Stimulated activated naive B cell treated with anti-CD40 and anti-IgM and Interleukin-4, amounts not matched to agents 10 μg/mL and 1 μg/mL and 100 μg/mL, for 72 hours (primary cell): ENCODE measurements at regions not wholly inside any gene's neighbourhood (a gene's known extent, or its start where the extent isn't known, plus 50 kb on each side); places are given as distances from the start of the nearest gene placed in this dataset.

Source experiments
- ATAC-seq, 2 donors: fragments of 150-1000 bp; cut with Tn5 transposase; replicated peaks; 2 replicates each; pipeline ENCODE4 v1.10.0; 2021; ENCODE audit warnings: moderate library complexity in 1 of 2
- DNase-seq: peaks from one replicate; pipeline ENCODE4 v3.0.0; 2021
- H3K27ac Mint-ChIP-seq: one replicate; pipeline ENCODE4 v1.8.0; 2022; ENCODE audit warnings: mild to moderate bottlenecking, mixed read lengths
- H3K27me3 Mint-ChIP-seq, 2 donors: one replicate each; pipeline ENCODE4 v1.8.0; 2022; ENCODE audit warnings: mixed read lengths in 2 of 2
- H3K36me3 Mint-ChIP-seq, 2 donors: one replicate each; pipeline ENCODE4 v1.8.0; 2022; ENCODE audit warnings: mixed read lengths in 2 of 2, mild to moderate bottlenecking in 1 of 2
- H3K4me1 Mint-ChIP-seq, 2 donors: one replicate each; pipeline ENCODE4 v1.8.0; 2022; ENCODE audit warnings: mixed read lengths in 2 of 2, mild to moderate bottlenecking in 1 of 2
- H3K4me3 Mint-ChIP-seq, 2 donors: one replicate each; pipeline ENCODE4 v1.8.0; 2022; ENCODE audit warnings: mild to moderate bottlenecking in 2 of 2, mixed read lengths in 2 of 2, moderate library complexity in 1 of 2
- H3K9me3 Mint-ChIP-seq, 2 donors: one replicate each; pipeline ENCODE4 v1.8.0; 2022; ENCODE audit warnings: mixed read lengths in 2 of 2, mild to moderate bottlenecking in 1 of 2

DNA sequence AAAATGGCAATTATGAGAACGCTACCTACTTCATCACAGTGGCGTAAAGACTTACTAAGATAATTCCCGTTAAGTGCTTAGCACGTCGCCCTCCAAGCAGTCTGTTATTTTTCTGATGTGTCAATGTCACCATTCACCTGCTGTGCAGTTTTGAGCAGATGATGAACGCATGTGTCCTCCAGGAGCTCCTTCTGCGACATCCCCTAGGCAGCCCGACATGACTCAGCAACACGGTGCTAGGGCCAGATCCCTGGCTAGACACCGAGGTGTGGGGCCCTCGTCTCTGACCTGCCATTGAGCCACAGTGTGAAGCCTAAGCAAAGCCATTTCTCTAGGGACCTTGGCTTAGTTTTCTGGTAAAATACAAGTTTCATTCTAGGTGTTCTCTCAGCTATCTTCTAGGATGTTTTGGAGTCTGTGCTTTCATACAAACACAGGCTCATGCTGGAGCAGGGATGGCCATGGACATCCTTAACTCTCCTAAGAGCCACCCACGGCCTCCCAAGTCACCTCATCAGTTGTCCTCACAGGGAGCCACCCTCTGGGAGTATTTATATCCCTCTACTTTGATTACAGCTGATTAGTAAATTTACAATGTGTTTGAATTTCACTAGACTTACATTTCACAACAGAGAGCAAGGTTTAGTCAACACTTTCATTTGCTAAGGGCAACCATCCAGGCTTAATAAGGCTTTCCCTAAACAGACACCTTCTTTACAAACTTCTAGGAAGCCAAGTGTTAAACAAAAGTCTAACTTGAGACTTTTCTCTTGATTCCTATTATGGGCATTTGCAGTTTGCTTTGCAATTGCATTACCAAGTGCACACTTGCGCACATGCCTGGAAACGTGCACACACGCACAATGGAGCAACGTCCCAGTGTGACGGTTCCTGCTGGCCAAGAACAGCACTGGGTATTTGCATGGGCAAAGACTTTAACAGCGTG lies 376.8 kb upstream of the ID2 start:
- H3K27me3 Mint-ChIP-seq, result peaks cover 65 to 81% of the 10 kb centered on the region in 2 donors
- no peak overlapping the region for H3K4me3 Mint-ChIP-seq
- H3K4me1 Mint-ChIP-seq, result peaks cover 34 to 54% of the 10 kb centered on the region in 2 donors
- H3K27ac Mint-ChIP-seq, result no peak overlapping the region
- DNase-seq (no peak), ATAC-seq (no peak)
- H3K36me3 Mint-ChIP-seq, result peaks cover 10 to 21% of the 10 kb centered on the region in 2 donors
- peaks cover 11 to 17% of the 10 kb centered on the region in 2 donors for H3K9me3 Mint-ChIP-seq

DNA sequence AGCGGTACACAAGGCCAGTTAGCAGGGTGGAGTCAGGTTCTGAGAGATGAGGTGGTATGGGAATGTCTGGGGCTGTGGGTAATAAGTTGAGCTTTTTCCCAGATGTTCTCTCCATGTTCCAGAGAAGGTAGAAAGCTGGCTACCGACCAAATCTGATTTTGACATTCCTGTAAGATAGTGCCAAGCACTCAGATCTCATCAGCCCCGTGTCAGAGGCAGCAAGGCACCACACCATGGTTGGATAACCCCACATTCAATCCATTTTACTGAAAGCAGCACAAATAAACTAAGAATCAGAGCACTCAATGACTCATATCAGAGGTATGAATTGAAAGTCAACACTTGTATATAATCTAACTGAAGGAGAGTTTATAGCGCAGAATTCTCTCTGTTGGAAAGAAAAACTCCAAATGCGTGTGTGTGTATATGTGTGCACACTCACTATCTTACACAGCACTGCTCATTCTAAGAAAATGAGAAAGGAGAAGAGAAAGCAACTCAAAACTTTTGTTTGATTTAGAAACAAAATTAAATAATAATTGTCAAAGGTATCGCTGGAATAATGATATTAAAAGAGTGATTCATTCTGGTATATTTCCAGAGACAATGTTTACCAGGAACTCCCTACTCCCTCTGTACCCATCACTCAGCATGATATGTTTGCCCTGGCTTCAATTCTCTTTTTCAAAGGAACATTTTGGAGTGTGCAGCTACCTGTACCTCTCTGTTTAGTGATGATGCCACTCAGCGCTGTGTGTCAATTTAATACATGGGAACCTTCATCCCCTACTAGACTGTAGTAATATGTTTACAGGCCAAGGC lies 375.1 kb upstream of the ID2 start:
- H3K4me1 Mint-ChIP-seq, result peaks cover 42 to 59% of the 10 kb centered on the region in 2 donors
- no peak overlapping the region for H3K27ac Mint-ChIP-seq
- H3K4me3 Mint-ChIP-seq, result no peak overlapping the region
- ATAC-seq (no peak), DNase-seq (no peak)
- H3K9me3 Mint-ChIP-seq, result peaks cover 7 to 11% of the 10 kb centered on the region in 2 donors
- peaks cover 72 to 81% of the 10 kb centered on the region in 2 donors for H3K27me3 Mint-ChIP-seq
- H3K36me3 Mint-ChIP-seq, result peaks cover 7 to 13% of the 10 kb centered on the region in 2 donors

DNA sequence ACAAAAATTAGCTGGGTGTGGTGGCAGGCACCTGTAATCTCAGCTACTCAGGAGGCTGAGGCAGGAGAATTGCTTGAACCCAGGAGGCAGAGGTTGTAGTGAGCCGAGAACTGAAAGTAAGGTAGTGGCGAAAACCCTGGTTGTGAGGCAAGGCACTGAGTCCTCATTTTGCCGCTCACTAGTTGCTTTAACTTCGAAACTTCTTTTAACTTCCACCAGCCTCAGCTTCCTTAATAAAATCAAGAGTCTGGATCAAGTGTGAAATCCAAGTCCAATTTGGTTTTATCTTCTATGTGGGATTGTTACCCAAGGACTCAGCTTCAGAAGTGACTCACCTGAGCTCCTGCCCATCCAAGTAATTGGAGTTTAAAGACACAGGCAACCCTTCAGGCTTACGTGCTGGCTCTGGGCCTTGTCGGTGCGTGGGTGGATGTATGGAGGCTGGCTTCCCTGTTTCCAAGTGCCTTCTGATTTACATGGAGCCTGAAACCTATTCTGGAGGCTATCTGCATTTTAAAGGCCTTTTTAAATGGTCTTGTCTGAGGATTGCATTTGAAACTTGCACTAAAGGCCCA lies 374.2 kb upstream of the ID2 start:
- H3K27ac Mint-ChIP-seq, result peak overlapping the region; percentile 42
- ATAC-seq (no peak), DNase-seq (no peak)
- H3K4me1 Mint-ChIP-seq, result peaks cover 45 to 59% of the 10 kb centered on the region in 2 donors
- H3K27me3 Mint-ChIP-seq, result peaks cover 81 to 87% of the 10 kb centered on the region in 2 donors
- peaks cover 10% of the 10 kb centered on the region in 2 donors for H3K36me3 Mint-ChIP-seq
- no peak overlapping the region for H3K4me3 Mint-ChIP-seq
- H3K9me3 Mint-ChIP-seq, result peaks cover 7% of the 10 kb centered on the region in 2 donors

DNA sequence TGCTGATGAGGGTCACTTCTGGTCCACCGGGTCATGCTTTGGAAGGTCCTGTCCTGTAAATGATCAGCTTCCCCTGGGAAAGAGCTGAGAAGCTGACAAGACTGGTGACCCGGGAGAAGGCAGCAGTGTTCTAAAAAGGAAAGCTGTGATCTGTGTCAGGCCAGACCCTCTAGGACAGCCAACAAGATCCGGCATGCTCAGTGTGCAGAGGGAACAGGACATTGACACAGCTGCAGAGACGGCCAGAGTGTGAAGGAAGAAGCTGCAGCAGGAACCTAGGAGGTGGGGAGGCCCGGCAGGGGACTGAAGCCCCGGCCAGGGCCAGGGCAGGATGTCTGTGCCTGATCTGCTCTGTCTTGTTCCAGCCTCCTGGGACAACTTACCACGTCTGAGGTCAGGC lies 372.7 kb upstream of the ID2 start:
- no peak overlapping the region for H3K27ac Mint-ChIP-seq
- H3K27me3 Mint-ChIP-seq, result peaks cover 83 to 90% of the 10 kb centered on the region in 2 donors
- H3K4me1 Mint-ChIP-seq, result peaks cover 45 to 59% of the 10 kb centered on the region in 2 donors
- no peak overlapping the region for H3K4me3 Mint-ChIP-seq
- no peak for DNase-seq
- ATAC-seq, result no peak
- peaks cover 0 to 5% of the 10 kb centered on the region in 2 donors for H3K36me3 Mint-ChIP-seq
- no peaks in the 10 kb centered on the region for H3K9me3 Mint-ChIP-seq

DNA sequence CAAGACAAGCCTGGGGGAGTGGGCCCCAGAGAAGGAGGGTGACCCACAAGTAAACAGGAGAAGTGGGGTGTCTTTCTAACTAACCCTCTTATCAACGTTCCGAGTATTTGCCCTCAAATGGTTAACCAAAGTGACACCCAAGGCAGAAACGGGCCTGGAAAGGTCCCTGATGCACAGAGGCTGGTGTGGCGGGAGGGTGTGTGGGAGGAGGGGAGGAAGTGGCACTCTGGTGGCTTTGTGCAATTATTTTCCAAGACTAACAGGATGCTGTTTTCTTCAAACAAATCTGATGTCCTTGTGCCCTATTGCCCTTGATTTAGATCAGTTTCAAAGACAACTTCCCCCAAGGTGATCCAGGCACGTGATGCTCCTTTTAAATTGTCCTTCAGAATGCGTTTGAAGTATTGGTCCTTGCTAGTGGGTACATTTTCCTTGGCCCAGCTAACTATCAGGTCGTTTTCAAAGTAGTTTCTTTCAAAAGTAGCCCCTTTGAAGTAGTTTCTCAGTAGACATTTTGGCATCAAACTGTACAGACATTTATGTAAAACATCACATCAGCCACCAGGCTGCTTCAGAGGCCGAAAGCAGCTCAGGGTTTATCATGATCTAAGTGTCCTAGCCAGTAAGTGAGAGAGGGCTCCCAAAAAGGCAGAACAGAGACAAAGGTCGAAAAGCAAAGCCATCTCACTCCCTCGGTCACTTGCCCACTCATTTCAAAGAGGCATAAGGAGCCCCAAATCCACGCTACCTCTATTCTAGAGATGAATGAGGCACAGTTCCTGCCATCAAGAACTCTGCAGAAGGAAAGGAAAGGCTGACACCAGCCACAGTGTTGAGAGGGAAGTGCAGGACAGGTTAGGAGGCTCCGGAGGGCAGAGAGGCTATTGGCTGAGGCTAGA lies 371.1 kb upstream of the ID2 start:
- H3K4me3 Mint-ChIP-seq, result no peak overlapping the region
- H3K4me1 Mint-ChIP-seq, result peaks cover 42 to 58% of the 10 kb centered on the region in 2 donors
- DNase-seq (peak; percentile 26), ATAC-seq (peak; percentile 39 to 43)
- H3K36me3 Mint-ChIP-seq, result peaks cover 0 to 5% of the 10 kb centered on the region in 2 donors
- H3K9me3 Mint-ChIP-seq, result no peaks in the 10 kb centered on the region
- no peak overlapping the region for H3K27ac Mint-ChIP-seq
- peaks cover 86 to 91% of the 10 kb centered on the region in 2 donors for H3K27me3 Mint-ChIP-seq

DNA sequence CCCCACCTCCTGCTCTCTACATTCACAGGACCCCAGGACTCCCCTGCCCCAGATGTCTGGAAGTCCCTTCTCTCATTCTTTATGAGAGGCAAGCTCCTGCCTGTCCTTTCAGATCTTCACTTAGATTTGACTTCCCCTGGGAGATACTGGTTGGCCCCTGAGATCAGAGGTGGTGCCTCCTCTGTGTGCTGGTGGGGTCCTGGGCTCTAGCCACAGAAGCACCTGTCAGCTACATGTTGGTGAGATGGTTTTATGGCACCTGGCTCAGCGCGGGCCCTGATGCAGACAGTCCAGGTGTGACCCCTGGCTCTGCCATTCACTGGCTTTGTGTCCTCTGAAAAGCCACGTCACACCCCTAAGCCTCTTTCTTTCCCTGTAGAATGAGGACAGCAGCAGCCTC lies 369.6 kb upstream of the ID2 start:
- H3K9me3 Mint-ChIP-seq, result peaks cover 0 to 2% of the 10 kb centered on the region in 2 donors
- no peak for ATAC-seq

DNA sequence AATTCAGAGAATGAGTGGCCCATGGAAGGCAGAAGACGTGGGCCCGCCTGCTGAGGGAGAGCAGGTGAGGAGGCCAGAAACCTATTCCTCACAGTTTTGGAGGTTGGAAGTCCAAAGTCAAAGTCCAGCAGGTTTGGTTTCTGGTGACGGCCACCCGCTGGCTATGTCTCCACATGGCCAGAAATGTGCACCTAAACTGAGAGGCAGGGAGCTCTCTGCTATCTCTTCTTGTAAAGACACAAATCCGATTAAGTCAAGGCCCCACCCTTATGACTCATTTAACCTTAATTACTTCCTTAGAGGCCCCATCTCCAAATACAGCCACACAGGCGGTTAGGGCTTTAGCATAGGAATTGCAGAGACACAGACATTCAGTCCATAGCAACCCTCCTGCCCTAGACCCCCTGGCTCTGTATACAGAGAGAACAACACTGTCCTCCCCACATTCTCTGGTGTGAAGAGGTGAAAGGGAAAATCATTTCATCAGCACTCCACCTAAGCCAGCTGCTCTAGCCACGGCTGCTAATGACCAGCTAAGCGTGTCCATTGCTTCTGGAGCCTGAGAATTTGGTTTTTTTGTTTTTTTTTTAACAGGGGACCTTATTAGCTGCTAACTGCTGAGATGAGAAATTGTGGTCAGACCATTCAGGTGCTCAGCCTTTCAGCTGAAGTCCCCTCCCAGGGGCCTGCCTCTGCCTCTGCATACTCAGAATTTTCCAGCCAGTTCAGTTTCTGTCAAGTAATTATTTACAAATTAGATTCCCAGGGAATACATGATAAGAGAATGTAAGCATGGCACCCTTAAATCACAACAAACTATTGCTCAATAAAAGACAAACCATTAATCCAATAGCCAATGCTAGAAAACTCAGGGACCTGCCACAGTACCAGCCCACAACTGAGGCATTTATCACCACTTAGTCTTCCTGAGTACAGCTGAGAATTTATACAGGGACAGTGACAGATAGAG lies 368.7 kb upstream of the ID2 start:
- Mint-ChIP-seq H3K27ac (peak overlapping the region; percentile 79), H3K4me1 (peaks cover 37 to 58% of the 10 kb centered on the region in 2 donors), H3K9me3 (peaks cover 0 to 2% of the 10 kb centered on the region in 2 donors), H3K4me3 (peak overlapping the region in 1 of 2 donors; percentile 48), H3K27me3 (peaks cover 87 to 91% of the 10 kb centered on the region in 2 donors), H3K36me3 (peaks cover 0 to 7% of the 10 kb centered on the region in 2 donors)
- ATAC-seq (peak; percentile 83 to 86), DNase-seq (peak; percentile 41)

More for the DNA sequence above, 369.6 kb upstream of the ID2 start:
- Mint-ChIP-seq H3K4me3 (no peak overlapping the region), H3K27ac (no peak overlapping the region), H3K36me3 (peaks cover 0 to 7% of the 10 kb centered on the region in 2 donors), H3K27me3 (peaks cover 83 to 88% of the 10 kb centered on the region in 2 donors), H3K4me1 (peaks cover 37 to 58% of the 10 kb centered on the region in 2 donors)
- no peak for DNase-seq

DNA sequence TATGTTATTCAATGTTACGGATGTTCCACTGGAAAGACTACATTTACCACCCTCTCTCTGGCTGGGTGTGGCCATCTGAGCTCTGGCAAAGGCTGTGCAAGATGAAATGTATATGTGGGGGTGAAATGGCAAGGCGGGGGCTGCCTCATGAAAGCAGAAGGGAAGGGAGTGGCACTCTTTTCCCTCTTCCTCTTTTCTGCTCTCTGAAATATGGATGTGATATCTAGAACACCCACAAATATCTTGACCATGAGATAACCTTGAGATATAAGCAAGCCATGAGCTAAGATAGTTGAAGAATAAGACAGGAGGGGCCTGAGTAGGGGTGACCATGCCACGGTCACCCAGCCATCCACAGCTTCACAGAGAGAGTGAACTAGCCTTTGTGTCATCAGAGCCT lies 367.8 kb upstream of the ID2 start:
- peak; percentile 9 to 31 for ATAC-seq
- Mint-ChIP-seq H3K4me3 (peak overlapping the region in 1 of 2 donors; percentile 20), H3K27ac (no peak overlapping the region), H3K9me3 (peaks cover 0 to 2% of the 10 kb centered on the region in 2 donors), H3K4me1 (peaks cover 36 to 50% of the 10 kb centered on the region in 2 donors), H3K36me3 (peaks cover 0 to 7% of the 10 kb centered on the region in 2 donors), H3K27me3 (peaks cover 80 to 90% of the 10 kb centered on the region in 2 donors)
- no peak for DNase-seq

DNA sequence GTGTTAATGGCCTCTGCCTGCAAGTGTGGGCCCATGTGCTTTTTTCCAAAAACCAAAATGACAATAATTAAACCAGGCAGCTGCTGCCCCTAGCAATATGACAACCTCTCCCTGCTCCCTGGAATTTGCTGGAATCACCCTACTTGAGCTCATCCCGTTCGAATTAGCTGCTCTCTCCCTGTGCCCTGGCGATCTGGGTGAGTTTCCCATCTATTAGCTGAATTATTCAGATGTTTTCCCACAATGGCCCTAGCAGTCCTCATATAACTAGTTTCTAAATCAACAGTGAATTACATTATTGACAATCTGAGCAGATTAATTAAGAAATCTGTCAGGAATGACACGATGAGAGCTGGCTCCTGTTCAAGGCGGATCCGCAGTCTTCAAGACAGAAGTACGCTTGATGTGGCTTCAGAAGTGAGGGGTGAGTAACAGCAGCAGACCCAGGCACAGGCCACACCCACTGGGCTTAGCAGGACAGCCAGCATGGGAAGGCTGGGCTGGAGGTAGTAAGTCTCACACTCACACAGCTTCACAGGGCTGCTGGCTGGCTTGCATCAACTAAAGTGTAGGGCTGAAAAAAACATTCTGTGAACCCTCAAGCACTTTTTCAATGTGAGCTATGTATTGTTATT lies 366.2 kb upstream of the ID2 start:
- peaks cover 0 to 2% of the 10 kb centered on the region in 2 donors for H3K9me3 Mint-ChIP-seq
- peaks cover 30 to 40% of the 10 kb centered on the region in 2 donors for H3K4me1 Mint-ChIP-seq
- DNase-seq (no peak), ATAC-seq (no peak)
- peaks cover 0 to 8% of the 10 kb centered on the region in 2 donors for H3K36me3 Mint-ChIP-seq
- H3K4me3 Mint-ChIP-seq, result no peak overlapping the region
- H3K27ac Mint-ChIP-seq, result no peak overlapping the region
- H3K27me3 Mint-ChIP-seq, result peaks cover 75 to 90% of the 10 kb centered on the region in 2 donors

DNA sequence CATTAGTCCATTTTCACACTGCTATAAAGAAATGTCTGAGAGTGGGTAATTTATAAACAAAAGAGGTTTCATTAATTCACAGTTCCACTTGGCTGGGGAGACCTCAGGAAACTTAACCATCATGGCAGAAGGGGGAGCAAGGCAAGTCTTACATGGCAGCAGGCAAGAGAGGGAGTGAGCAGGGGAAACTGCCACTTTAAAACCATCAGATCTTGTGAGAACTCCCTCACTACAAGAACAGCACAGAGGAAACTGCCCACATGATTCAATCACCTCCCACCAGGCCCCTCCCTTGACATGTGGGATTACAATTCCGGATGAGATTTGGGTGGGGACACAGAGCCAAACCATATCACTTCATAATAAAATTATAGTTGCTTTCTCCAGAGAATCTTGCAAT lies 365.5 kb upstream of the ID2 start:
- H3K27me3 Mint-ChIP-seq, result peaks cover 73 to 90% of the 10 kb centered on the region in 2 donors
- H3K4me1 Mint-ChIP-seq, result peaks cover 23 to 33% of the 10 kb centered on the region in 2 donors
- no peak overlapping the region for H3K4me3 Mint-ChIP-seq
- H3K27ac Mint-ChIP-seq, result no peak overlapping the region
- ATAC-seq (no peak), DNase-seq (no peak)
- peaks cover 0 to 9% of the 10 kb centered on the region in 2 donors for H3K36me3 Mint-ChIP-seq
- peaks cover 0 to 2% of the 10 kb centered on the region in 2 donors for H3K9me3 Mint-ChIP-seq

DNA sequence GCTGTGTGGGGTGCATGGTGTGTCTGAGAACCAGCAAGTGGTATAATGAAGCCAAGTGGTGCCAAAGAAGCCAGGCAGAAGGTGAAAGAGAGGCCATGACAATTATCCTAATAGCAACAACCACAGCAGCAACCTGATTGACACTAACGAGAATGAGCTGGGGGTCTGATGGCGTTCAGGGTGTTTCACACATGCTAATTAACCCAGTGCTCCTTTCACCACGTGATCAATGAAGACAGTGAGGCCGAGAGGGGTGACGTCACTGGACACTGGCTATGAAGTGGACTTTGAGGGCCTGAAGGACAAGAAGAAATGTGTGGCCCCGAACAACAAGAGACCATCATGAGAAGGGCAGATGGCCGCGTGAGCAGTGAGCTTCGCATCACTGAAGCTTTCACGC lies 364.4 kb upstream of the ID2 start:
- no peak for ATAC-seq
- DNase-seq, result no peak
- Mint-ChIP-seq H3K4me1 (peaks cover 17 to 25% of the 10 kb centered on the region in 2 donors), H3K36me3 (peaks cover 0 to 4% of the 10 kb centered on the region in 2 donors), H3K4me3 (no peak overlapping the region), H3K27ac (no peak overlapping the region), H3K9me3 (peaks cover 0 to 2% of the 10 kb centered on the region in 2 donors), H3K27me3 (peaks cover 63 to 79% of the 10 kb centered on the region in 2 donors)

DNA sequence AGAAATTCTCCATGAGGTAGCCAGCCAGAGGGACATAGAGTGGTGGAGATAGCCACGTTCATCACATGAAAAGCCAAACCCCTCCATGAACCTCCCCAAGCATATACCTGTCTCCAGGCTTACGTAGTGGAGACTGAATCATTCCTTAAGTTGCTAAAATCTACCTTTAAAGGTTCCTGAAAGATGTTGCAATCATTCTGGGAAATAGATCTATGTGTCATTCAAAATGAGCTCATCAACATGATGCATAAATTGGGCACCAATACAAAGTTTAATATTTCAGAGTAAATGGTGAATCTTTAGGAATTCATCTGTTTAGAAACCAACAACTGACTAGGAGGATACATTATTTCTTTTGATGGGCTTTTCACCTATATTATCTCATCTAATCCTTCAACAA lies 362.6 kb upstream of the ID2 start:
- Mint-ChIP-seq H3K4me1 (peaks cover under 1 to 7% of the 10 kb centered on the region in 2 donors), H3K36me3 (peaks cover 0 to 4% of the 10 kb centered on the region in 2 donors), H3K9me3 (peaks cover 0 to 2% of the 10 kb centered on the region in 2 donors), H3K27ac (no peak overlapping the region), H3K27me3 (peaks cover 55 to 82% of the 10 kb centered on the region in 2 donors), H3K4me3 (no peak overlapping the region)
- DNase-seq, result no peak
- no peak for ATAC-seq
